ENCODE measurements at regions not wholly inside any gene's neighbourhood (a gene's known extent, or its start where the extent isn't known, plus 50 kb on each side); places are given as distances from the start of the nearest gene placed in this dataset.
"Not testable (repeated sequence)": the region's sequence is repeated elsewhere in the genome, so short reads cannot be mapped to it uniquely, and the experiment has no call there.

- TF ChIP-seq CTCF (conservative IDR thresholded peaks at IDR 0.05; ENCODE audit: low read depth, low read length) = no peak
- H3K4me3 ChIP-seq (ENCODE audit: low read depth, low read length) = no peak overlapping the region
- no peak for DNase-seq (ENCODE audit: low read depth)
Observed at GRCh38 chr12:102314821-102315220, 117.2 kb upstream of the PMCH start.

DNA sequence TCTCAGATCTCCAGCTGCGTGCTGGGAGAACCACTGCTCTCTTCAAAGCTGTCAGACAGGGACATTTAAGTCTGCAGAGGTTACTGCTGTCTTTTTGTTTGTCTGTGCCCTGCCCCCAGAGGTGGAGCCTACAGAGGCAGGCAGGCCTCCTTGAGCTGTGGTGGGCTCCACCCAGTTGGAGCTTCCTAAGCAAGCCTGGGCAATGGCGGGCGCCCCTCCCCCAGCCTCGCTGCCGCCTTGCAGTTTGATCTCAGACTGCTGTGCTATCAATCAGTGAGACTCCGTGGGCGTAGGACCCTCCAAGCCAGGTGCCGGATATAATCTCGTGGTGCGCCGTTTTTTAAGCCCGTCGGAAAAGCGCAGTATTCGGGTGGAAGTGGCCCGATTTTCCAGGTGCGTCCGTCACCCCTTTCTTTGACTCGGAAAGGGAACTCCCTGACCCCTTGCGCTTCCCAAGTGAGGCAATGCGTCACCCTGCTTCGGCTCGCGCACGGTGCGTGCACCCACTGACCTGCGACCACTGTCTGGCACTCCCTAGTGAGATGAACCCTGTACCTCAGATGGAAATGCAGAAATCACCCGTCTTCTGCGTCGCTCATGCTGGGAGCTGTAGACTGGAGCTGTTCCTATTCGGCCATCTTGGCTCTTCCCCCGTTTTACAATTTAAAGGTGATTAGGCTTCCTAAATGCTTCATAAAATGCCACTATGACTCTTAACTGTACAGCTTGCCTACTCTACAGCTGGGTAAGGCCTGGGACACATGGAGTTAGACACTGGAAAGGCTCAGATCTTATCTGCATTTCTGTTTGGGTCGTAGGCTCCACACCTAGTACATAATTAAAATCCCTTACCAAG lies 115.7 kb upstream of the PMCH start:
- DNase-seq (ENCODE audit: low read depth); H3K4me3 ChIP-seq (ENCODE audit: low read depth, low read length): not testable (repeated sequence)

DNA sequence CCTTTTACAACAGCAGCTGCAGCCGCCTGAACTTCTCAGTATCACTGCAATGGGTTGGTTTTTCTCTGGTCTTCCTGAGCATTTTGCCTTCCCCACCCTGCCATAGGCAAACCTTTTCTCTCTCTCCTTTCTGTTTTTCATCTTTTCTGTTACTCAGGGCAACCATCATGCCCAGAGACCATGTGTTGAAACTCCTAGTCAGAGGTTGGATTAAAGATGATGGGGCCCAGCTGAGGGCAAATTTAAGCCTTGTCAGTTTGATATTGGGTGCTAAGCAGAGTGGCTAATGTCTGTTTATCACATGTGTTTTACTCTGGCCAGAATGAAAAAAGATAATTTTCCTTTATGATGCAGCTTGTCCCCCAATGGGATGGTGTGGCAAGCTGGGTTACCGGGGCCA lies 107.9 kb upstream of the PMCH start:
- DNase-seq (ENCODE audit: low read depth) = no peak
- H3K4me3 ChIP-seq (ENCODE audit: low read depth, low read length) = no peak overlapping the region
- no peak for TF ChIP-seq CTCF (conservative IDR thresholded peaks at IDR 0.05; ENCODE audit: low read depth, low read length)

GRCh38 chr12:102304667-102305066 lies 107.0 kb upstream of the PMCH start:
- DNase-seq (ENCODE audit: low read depth); H3K4me3 ChIP-seq (ENCODE audit: low read depth, low read length): not testable (repeated sequence)

DNA sequence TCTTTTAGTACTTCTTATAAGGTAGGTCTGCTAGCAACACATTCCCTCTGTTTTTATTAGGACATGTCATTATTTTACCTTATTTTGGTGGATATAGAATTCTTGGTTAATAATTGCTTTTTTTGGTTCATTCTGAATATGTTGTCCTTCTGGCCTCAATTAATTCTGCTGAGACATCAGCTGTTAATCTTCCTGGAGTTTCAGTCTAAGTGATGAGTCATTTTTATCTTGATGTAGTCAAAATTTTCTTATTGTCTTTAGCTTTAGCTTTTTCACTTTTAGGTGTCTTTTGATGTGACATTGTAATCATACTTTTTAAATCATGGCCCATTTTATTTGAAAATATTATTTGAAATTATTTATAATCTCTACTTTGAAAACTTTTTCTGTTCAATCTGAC lies 104.9 kb upstream of the PMCH start:
- TF ChIP-seq CTCF (conservative IDR thresholded peaks at IDR 0.05; ENCODE audit: low read depth, low read length) = no peak
- no peak for DNase-seq (ENCODE audit: low read depth)
- H3K4me3 ChIP-seq (ENCODE audit: low read depth, low read length) = no peak overlapping the region

DNA sequence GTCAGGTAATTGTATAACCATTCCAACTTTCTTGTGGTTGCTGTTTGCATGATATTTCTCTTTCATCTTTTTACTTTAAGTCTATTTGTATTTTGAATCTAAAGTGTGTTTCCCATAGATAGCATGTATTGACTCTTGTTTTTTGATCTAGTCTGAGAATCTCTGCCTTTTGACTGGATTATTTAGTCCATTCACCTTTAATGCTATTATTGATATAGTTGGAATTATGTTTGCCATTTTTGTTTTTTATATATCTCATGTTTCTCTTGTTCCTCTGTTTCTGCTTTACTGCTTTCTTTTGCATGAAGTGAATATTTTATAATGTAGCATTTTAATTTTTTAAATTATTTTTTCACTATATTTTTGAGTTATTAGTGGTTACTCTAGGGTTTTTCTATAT lies 103.9 kb upstream of the PMCH start:
- no peak for TF ChIP-seq CTCF (conservative IDR thresholded peaks at IDR 0.05; ENCODE audit: low read depth, low read length)
- DNase-seq (ENCODE audit: low read depth) = no peak
- no peak overlapping the region for H3K4me3 ChIP-seq (ENCODE audit: low read depth, low read length)

- peak; percentile 67 for TF ChIP-seq CTCF (conservative IDR thresholded peaks at IDR 0.05; ENCODE audit: low read depth, low read length)
- DNase-seq (ENCODE audit: low read depth) = peak; percentile 31
Observed at GRCh38 chr12:102300824-102301461, 103.3 kb upstream of the PMCH start.

GRCh38 chr12:102299731-102300130 lies 102.1 kb upstream of the PMCH start:
- TF ChIP-seq CTCF (conservative IDR thresholded peaks at IDR 0.05; ENCODE audit: low read depth, low read length) = no peak
- no peak overlapping the region for H3K4me3 ChIP-seq (ENCODE audit: low read depth, low read length)
- DNase-seq (ENCODE audit: low read depth) = no peak

More at GRCh38 chr12:102300824-102301461, 103.3 kb upstream of the PMCH start:
- no peak overlapping the region for H3K4me3 ChIP-seq (ENCODE audit: low read depth, low read length)
